HG03095 (cell line): ENCODE measurements at regions not wholly inside any gene's neighbourhood (a gene's known extent, or its start where the extent isn't known, plus 50 kb on each side); places are given as distances from the start of the nearest gene placed in this dataset.
A peak's percentile ranks its signal among the peaks of the same experiment; 100 is the strongest.

Experiments used
- ATAC-seq: cut with Tn5 transposase; IDR thresholded peaks from one replicate; pipeline ENCODE4 v1.9.1; 2021; ENCODE audit warnings: moderate library complexity; ENCODE audit not compliant: unreplicated experiment

GRCh38 chr1:101153692-101154091 lies 83.1 kb upstream of the S1PR1 start:
- ATAC-seq = no peak

- ATAC-seq = no peak
Measured at GRCh38 chr1:101152633-101153032, 84.2 kb upstream of the S1PR1 start.

GRCh38 chr1:101151286-101151685 lies 85.5 kb upstream of the S1PR1 start:
- no peak for ATAC-seq

- no peak for ATAC-seq
Measured at GRCh38 chr1:101150670-101151069, 86.1 kb upstream of the S1PR1 start.

- ATAC-seq = no peak
Measured at GRCh38 chr1:101150266-101150665, 86.6 kb upstream of the S1PR1 start.

- ATAC-seq = no peak
Measured at GRCh38 chr1:101148980-101149379, 87.8 kb upstream of the S1PR1 start.

- no peak for ATAC-seq
Measured at GRCh38 chr1:101147381-101147780, 89.4 kb upstream of the S1PR1 start.

GRCh38 chr1:101145449-101145820 lies 91.4 kb upstream of the S1PR1 start:
- no peak for ATAC-seq

GRCh38 chr1:101144671-101145448 lies 92.0 kb upstream of the S1PR1 start:
- ATAC-seq = no peak

- no peak for ATAC-seq
Measured at GRCh38 chr1:101142244-101142643, 94.6 kb upstream of the S1PR1 start.

- no peak for ATAC-seq
Measured at GRCh38 chr1:101141376-101141775, 95.4 kb upstream of the S1PR1 start.

GRCh38 chr1:101139821-101140718 lies 96.7 kb upstream of the S1PR1 start:
- no peak for ATAC-seq

GRCh38 chr1:101139130-101139529 lies 97.7 kb upstream of the S1PR1 start:
- ATAC-seq = no peak

GRCh38 chr1:101137144-101138126 lies 99.4 kb upstream of the S1PR1 start:
- no peak for ATAC-seq

GRCh38 chr1:101136739-101137138 lies 100.1 kb upstream of the S1PR1 start:
- ATAC-seq = peak; percentile 51

- ATAC-seq = no peak
Measured at GRCh38 chr1:101136271-101136670, 100.5 kb upstream of the S1PR1 start.

GRCh38 chr1:101135526-101135925 lies 101.3 kb upstream of the S1PR1 start:
- no peak for ATAC-seq

- no peak for ATAC-seq
Measured at GRCh38 chr1:101131239-101131843, 105.5 kb upstream of the S1PR1 start.

GRCh38 chr1:101130673-101131072 lies 105.1 kb upstream of the DPH5 start:
- no peak for ATAC-seq

GRCh38 chr1:101128846-101129245 lies 103.3 kb upstream of the DPH5 start:
- ATAC-seq = no peak
